B cell (primary cell): ENCODE measurements at regions not wholly inside any gene's neighbourhood (a gene's known extent, or its start where the extent isn't known, plus 50 kb on each side); places are given as distances from the start of the nearest gene placed in this dataset.

Source experiments
- EZH2 ChIP-seq: IDR thresholded peaks from 2 replicates; pipeline ENCODE4 v1.6.1; 2012; ENCODE audit warnings: borderline replicate concordance, low read depth, mild to moderate bottlenecking, moderate library complexity, low read length; ENCODE audit not compliant: insufficient read depth, poor library complexity, severe bottlenecking
- TF ChIP-seq, protein P1 (sequence below): fragments of 200-600 bp; IDR thresholded peaks from one replicate; pipeline ENCODE4 v1.8.0; 2022; ENCODE audit warnings: antibody characterized with exemption, mild to moderate bottlenecking

DNA sequence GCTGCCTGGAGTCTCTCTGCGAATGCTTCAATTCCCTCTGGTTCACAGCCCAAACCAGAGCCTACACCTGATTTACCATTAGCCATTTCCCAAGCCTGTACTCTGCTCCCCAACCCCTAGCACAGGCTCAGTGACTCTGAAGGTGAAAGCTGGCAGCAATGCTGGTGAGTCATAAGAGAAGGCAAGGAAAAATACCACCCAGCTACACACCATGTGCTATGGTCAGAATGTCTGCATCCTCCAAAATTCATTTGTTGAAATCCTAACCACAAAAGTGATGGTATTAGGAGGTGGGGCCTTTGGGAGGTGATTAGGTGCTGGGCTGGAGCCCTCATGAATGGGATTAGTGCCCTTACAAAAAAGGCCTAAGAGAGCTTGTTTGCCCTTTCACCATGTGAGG is 117.1 kb upstream of the TJP1 start:
- TF ChIP-seq, protein P1, sequence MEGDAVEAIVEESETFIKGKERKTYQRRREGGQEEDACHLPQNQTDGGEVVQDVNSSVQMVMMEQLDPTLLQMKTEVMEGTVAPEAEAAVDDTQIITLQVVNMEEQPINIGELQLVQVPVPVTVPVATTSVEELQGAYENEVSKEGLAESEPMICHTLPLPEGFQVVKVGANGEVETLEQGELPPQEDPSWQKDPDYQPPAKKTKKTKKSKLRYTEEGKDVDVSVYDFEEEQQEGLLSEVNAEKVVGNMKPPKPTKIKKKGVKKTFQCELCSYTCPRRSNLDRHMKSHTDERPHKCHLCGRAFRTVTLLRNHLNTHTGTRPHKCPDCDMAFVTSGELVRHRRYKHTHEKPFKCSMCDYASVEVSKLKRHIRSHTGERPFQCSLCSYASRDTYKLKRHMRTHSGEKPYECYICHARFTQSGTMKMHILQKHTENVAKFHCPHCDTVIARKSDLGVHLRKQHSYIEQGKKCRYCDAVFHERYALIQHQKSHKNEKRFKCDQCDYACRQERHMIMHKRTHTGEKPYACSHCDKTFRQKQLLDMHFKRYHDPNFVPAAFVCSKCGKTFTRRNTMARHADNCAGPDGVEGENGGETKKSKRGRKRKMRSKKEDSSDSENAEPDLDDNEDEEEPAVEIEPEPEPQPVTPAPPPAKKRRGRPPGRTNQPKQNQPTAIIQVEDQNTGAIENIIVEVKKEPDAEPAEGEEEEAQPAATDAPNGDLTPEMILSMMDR, result no peak
- no peak for TF ChIP-seq EZH2
